Mesenchymal stem cell (in vitro differentiated cells and primary cell): ENCODE measurements at regions not wholly inside any gene's neighbourhood (a gene's known extent, or its start where the extent isn't known, plus 50 kb on each side); places are given as distances from the start of the nearest gene placed in this dataset.

ENCODE experiments used
- DNase-seq: peaks from one replicate; pipeline ENCODE4 v3.0.0-alpha.2; 2013
- H2AFZ ChIP-seq: one replicate; pipeline ENCODE4 v1.6.1; 2013; ENCODE audit warnings: low read depth, mild to moderate bottlenecking, control low read depth, inconsistent platforms, low read length, moderate library complexity
- H2AK5ac ChIP-seq: 2 replicates; pipeline ENCODE4 v1.6.1; 2013; ENCODE audit warnings: low read length, moderate library complexity, mild to moderate bottlenecking, inconsistent platforms; ENCODE audit not compliant: severe bottlenecking
- H2BK120ac ChIP-seq: one replicate; pipeline ENCODE4 v1.6.1; 2013; ENCODE audit warnings: low read depth, mild to moderate bottlenecking, inconsistent platforms, low read length, moderate library complexity
- H2BK12ac ChIP-seq, 2 experiments: one replicate each; pipeline ENCODE4 v1.6.1; 2013; ENCODE audit warnings: inconsistent platforms in 2 of 2, low read length in 2 of 2, mild to moderate bottlenecking in 2 of 2, moderate library complexity in 2 of 2, control low read depth in 1 of 2
- H2BK15ac ChIP-seq: one replicate; pipeline ENCODE4 v1.6.1; 2013; ENCODE audit warnings: mild to moderate bottlenecking, low read depth, inconsistent platforms; ENCODE audit not compliant: poor library complexity, severe bottlenecking
- H2BK5ac ChIP-seq: 2 replicates; pipeline ENCODE4 v1.6.1; 2013; ENCODE audit warnings: low read depth, mild to moderate bottlenecking, low read length, control low read depth, inconsistent platforms; ENCODE audit not compliant: poor library complexity, severe bottlenecking
- H3K14ac ChIP-seq, 2 experiments: one replicate each; pipeline ENCODE4 v1.6.1; 2013; ENCODE audit warnings: inconsistent platforms in 2 of 2, low read length in 2 of 2, control low read depth in 1 of 2, mild to moderate bottlenecking in 1 of 2, moderate library complexity in 1 of 2
- H3K18ac ChIP-seq, 2 experiments: one replicate each; pipeline ENCODE4 v1.6.1; 2013; ENCODE audit warnings: inconsistent platforms in 2 of 2, low read length in 2 of 2, control low read depth in 1 of 2, low read depth in 1 of 2, mild to moderate bottlenecking in 1 of 2
- H3K23ac ChIP-seq, 2 experiments: one replicate each; pipeline ENCODE4 v1.6.1; 2013; ENCODE audit warnings: inconsistent platforms in 2 of 2, low read length in 2 of 2, mild to moderate bottlenecking in 2 of 2, moderate library complexity in 2 of 2, control low read depth in 1 of 2
- H3K27ac ChIP-seq: 2 replicates; pipeline ENCODE4 v1.5.1; 2013; ENCODE audit warnings: mild to moderate bottlenecking, moderate library complexity, low read length, control low read depth, inconsistent platforms; ENCODE audit not compliant: poor library complexity, severe bottlenecking
- H3K27me3 ChIP-seq, 2 experiments: 2 replicates each; pipeline versions ENCODE4 v1.6.1 to v1.7.0; 2013; ENCODE audit warnings: low read length in 2 of 2, mild to moderate bottlenecking in 2 of 2, moderate library complexity in 2 of 2, control low read depth in 1 of 2, inconsistent platforms in 1 of 2; ENCODE audit not compliant: control insufficient read depth in 1 of 2, insufficient read depth in 1 of 2
- H3K36me3 ChIP-seq, 2 experiments: 2 replicates each; pipeline versions ENCODE4 v1.6.1 to v1.7.0; 2013; ENCODE audit warnings: low read length in 2 of 2, control low read depth in 1 of 2, inconsistent platforms in 1 of 2, low read depth in 1 of 2, mild to moderate bottlenecking in 1 of 2; ENCODE audit not compliant: insufficient read depth in 2 of 2, control insufficient read depth in 1 of 2
- H3K4ac ChIP-seq, 2 experiments: one replicate each; pipeline ENCODE4 v1.6.1; 2013; ENCODE audit warnings: inconsistent platforms in 2 of 2, low read length in 2 of 2, mild to moderate bottlenecking in 2 of 2, moderate library complexity in 2 of 2, control low read depth in 1 of 2, low read depth in 1 of 2
- H3K4me1 ChIP-seq: 2 replicates; pipeline ENCODE4 v1.6.1; 2013; ENCODE audit warnings: low read depth, low read length, control low read depth; ENCODE audit not compliant: control insufficient read depth, insufficient read depth
- H3K4me2 ChIP-seq: 2 replicates; pipeline ENCODE4 v1.6.1; 2013; ENCODE audit warnings: low read length, mild to moderate bottlenecking, inconsistent platforms; ENCODE audit not compliant: poor library complexity, severe bottlenecking
- H3K4me3 ChIP-seq, 2 experiments: 2 replicates each; pipeline versions ENCODE4 v1.5.1 to v1.7.0; 2013; ENCODE audit warnings: low read length in 2 of 2, mild to moderate bottlenecking in 2 of 2, control low read depth in 1 of 2, low read depth in 1 of 2; ENCODE audit not compliant: insufficient read depth in 1 of 2
- H3K79me1 ChIP-seq: replicated peaks from 2 replicates; pipeline ENCODE4 v1.6.1; 2013; ENCODE audit warnings: mild to moderate bottlenecking, control low read depth, low read length, inconsistent platforms; ENCODE audit not compliant: poor library complexity, severe bottlenecking
- H3K9ac ChIP-seq: 2 replicates; pipeline ENCODE4 v1.7.0; 2013; ENCODE audit warnings: mild to moderate bottlenecking, low read length, moderate library complexity
- H3K9me3 ChIP-seq: 2 replicates; pipeline ENCODE4 v1.7.0; 2013; ENCODE audit warnings: mild to moderate bottlenecking, low read length; ENCODE audit not compliant: control insufficient read depth
- H4K8ac ChIP-seq: one replicate; pipeline ENCODE4 v1.6.1; 2013; ENCODE audit warnings: inconsistent platforms, mild to moderate bottlenecking, low read length, moderate library complexity
- H4K91ac ChIP-seq: one replicate; pipeline ENCODE4 v1.6.1; 2013; ENCODE audit warnings: mild to moderate bottlenecking, low read length, inconsistent platforms
- WGBS: methylation state at CpG from one replicate; pipeline ENCODE4 v1.1.7; 2013; ENCODE audit warnings: mixed read lengths; 5-methylcytosine and 5-hydroxymethylcytosine counted together

DNA sequence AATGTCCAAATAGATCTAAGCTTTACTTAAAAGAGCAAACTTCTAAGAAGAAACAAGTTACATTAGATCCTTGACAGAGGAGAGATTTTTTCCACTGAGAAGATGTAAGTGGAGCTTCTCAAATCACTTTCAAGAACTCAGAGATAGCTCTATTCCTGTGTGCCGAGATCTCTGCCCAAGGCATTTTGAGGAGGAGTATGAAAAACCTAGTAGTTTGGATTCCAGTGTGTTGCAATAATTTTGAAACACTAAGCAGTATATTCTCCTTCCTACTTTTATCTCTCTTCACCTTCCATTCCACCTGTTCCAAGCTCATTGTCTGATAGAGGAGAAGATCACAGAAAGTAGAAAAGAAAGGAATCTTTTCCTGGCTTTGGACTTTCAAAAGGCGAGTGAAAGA is 192.0 kb upstream of the TANK start:
- Histone ChIP-seq H2BK5ac (no peak overlapping the region), H3K79me1 (no peaks in the 10 kb centered on the region), H4K91ac (no peak overlapping the region), H2BK12ac (no peak overlapping the region), H3K14ac (no peak overlapping the region), H3K9ac (peak overlapping the region; percentile 16), H3K18ac (no peak overlapping the region), H3K4me2 (no peak overlapping the region), H3K27ac (no peak overlapping the region), H4K8ac (no peak overlapping the region), H3K27me3 (no peaks in the 10 kb centered on the region), H2BK120ac (no peak overlapping the region), H3K23ac (no peak overlapping the region), H3K4me1 (no peaks in the 10 kb centered on the region), H3K36me3 (no peaks in the 10 kb centered on the region), H3K9me3 (no peaks in the 10 kb centered on the region), H2AK5ac (no peak overlapping the region), H2BK15ac (no peak overlapping the region), H3K4me3 (no peak overlapping the region), H3K4ac (no peak overlapping the region), H2AFZ (no peak overlapping the region)
- no CpG with 5 or more reads among the region's 2 CpGs for WGBS
- no peak for DNase-seq

DNA sequence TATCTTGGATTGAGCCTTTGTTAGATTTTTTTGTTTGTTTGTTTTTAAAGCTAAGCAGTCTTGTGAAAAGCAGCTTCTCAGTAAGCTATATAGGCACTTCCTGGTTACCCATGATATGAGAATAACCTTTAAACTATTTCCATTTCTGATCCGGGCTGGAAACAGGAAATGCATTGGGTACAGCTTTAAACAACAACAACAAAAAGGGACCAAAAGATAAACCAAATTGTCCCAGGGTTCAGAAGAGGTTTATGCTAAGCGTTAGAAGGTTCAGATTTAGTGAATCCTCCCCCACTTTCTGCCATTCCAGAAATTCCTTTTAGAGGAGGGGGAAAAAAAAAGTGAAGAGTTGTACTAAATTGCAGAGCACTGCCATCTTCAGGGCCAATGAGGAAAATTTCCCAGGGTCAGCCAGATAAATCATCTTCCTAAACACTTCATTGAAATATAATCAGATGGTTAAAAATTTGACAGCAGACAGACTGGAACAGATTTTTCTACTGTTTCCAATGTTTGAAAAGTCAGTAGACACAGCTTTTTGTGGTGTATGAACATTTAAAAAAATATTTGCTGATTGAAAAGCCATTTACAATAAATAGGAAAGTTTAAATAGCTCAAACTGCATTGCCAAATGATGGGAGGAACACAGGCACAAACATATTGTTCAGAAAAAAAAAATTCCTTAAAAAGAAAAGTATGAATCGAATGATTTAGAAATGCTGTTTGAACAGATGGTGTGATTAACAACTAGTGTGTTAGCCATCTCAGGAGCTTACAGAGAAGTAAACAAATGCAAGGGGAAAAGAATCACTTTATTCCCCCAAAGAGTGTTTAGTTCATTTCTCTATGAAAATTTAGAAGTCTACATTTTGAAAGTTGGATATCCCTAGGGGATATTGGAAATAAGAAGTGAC is 189.9 kb upstream of the TANK start:
- Histone ChIP-seq H3K27ac (peak overlapping the region; percentile 74), H3K14ac (no peak overlapping the region), H3K9ac (peak overlapping the region; percentile 87), H2BK5ac (no peak overlapping the region), H2BK12ac (no peak overlapping the region), H3K36me3 (no peaks in the 10 kb centered on the region), H3K9me3 (no peaks in the 10 kb centered on the region), H2BK120ac (no peak overlapping the region), H3K27me3 (no peaks in the 10 kb centered on the region), H3K4me2 (peak overlapping the region; percentile 29), H3K4ac (no peak overlapping the region), H2AK5ac (no peak overlapping the region), H3K23ac (no peak overlapping the region), H3K79me1 (no peaks in the 10 kb centered on the region), H4K91ac (no peak overlapping the region), H3K4me3 (no peak overlapping the region), H2AFZ (no peak overlapping the region), H3K4me1 (no peaks in the 10 kb centered on the region), H3K18ac (no peak overlapping the region), H4K8ac (no peak overlapping the region), H2BK15ac (no peak overlapping the region)
- 0% methylated on average over 2 of the region's 3 CpGs for WGBS
- peak; percentile 93 for DNase-seq

DNA sequence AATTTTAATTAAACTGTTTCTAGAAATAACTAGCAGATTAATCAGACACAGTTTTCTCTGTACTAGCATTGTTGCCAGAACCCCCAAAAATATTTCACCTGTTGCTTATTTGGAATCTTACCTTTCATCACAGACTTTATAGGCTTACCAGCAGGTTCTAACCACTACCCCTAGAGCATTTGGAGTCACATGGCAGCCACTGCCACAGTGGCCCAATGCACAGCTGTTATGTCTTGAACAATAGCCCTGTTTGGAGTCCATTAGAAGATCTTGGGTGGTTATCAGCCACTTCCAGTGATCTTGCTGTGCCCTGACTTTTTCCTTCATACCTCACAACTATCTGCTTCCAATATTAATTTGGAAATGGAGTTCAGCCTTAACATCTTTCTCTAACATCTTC is 186.2 kb upstream of the TANK start:
- no peak for DNase-seq
- H3K9ac ChIP-seq = no peak overlapping the region
- no peaks in the 10 kb centered on the region for H3K79me1 ChIP-seq
- no peaks in the 10 kb centered on the region for H3K4me1 ChIP-seq
- H3K4ac ChIP-seq = no peak overlapping the region
- no peak overlapping the region for H2BK12ac ChIP-seq
- H2BK120ac ChIP-seq = no peak overlapping the region
- H3K27me3 ChIP-seq = no peaks in the 10 kb centered on the region
- no peak overlapping the region for H2AK5ac ChIP-seq
- no peak overlapping the region for H4K91ac ChIP-seq
- H3K23ac ChIP-seq = no peak overlapping the region
- no peak overlapping the region for H3K4me3 ChIP-seq
- no peaks in the 10 kb centered on the region for H3K36me3 ChIP-seq
- no peak overlapping the region for H2AFZ ChIP-seq
- H3K14ac ChIP-seq = no peak overlapping the region
- no peak overlapping the region for H2BK5ac ChIP-seq
- H2BK15ac ChIP-seq = no peak overlapping the region
- no peak overlapping the region for H3K27ac ChIP-seq
- no peak overlapping the region for H4K8ac ChIP-seq
- no peaks in the 10 kb centered on the region for H3K9me3 ChIP-seq
- H3K4me2 ChIP-seq = no peak overlapping the region
- H3K18ac ChIP-seq = peak overlapping the region in 1 of 2 experiments; percentile 21

DNA sequence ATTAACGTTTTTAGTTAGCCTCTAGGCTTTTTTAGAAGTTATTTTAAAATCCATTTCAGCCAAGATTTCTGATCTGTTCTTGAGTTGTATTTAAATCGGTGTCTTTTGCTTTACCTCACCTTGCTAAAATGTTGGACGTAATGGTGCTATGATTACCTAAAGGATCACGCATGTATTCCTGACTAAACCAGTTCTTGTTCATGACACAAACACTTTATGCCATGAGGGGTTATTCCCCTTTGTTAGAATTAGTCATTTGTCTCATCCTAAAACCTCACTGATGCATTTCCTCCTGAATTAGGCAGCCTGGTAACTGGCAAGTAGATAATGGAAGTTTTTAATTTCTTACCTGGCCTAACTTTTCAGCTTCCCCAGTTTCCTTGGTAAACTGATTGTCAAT is 185.4 kb upstream of the TANK start:
- H3K4me3 ChIP-seq = no peak overlapping the region
- H3K79me1 ChIP-seq = no peaks in the 10 kb centered on the region
- no peak overlapping the region for H2AK5ac ChIP-seq
- H2BK15ac ChIP-seq = no peak overlapping the region
- H2BK5ac ChIP-seq = no peak overlapping the region
- no peaks in the 10 kb centered on the region for H3K4me1 ChIP-seq
- no peak overlapping the region for H3K14ac ChIP-seq
- H3K9me3 ChIP-seq = no peaks in the 10 kb centered on the region
- no peak overlapping the region for H2AFZ ChIP-seq
- no peak overlapping the region for H3K27ac ChIP-seq
- no peak overlapping the region for H3K4me2 ChIP-seq
- no peak overlapping the region for H3K9ac ChIP-seq
- no peak overlapping the region for H3K4ac ChIP-seq
- H4K91ac ChIP-seq = no peak overlapping the region
- no peak for DNase-seq
- WGBS = 100% methylated on average over 3 of the region's 4 CpGs
- no peaks in the 10 kb centered on the region for H3K36me3 ChIP-seq
- H3K18ac ChIP-seq = no peak overlapping the region
- H4K8ac ChIP-seq = no peak overlapping the region
- no peaks in the 10 kb centered on the region for H3K27me3 ChIP-seq
- H2BK12ac ChIP-seq = no peak overlapping the region
- no peak overlapping the region for H2BK120ac ChIP-seq
- H3K23ac ChIP-seq = no peak overlapping the region
